Ishikawa (cell line): ENCODE measurements at regions not wholly inside any gene's neighbourhood (a gene's known extent, or its start where the extent isn't known, plus 50 kb on each side); places are given as distances from the start of the nearest gene placed in this dataset.
A peak's percentile ranks its signal among the peaks of the same experiment; 100 is the strongest.

Source experiments
- CEBPB ChIP-seq: IDR thresholded peaks from 2 replicates; pipeline ENCODE4 v1.6.1; 2012
- CREB1 ChIP-seq: IDR thresholded peaks from 2 replicates; pipeline ENCODE4 v1.6.1; 2012; ENCODE audit warnings: low read depth
- EP300 ChIP-seq: IDR thresholded peaks from 2 replicates; pipeline ENCODE4 v1.6.1; 2012; ENCODE audit warnings: borderline replicate concordance
- MAX ChIP-seq: IDR thresholded peaks from 2 replicates; pipeline ENCODE4 v1.6.1; 2012
- NFIC ChIP-seq: IDR thresholded peaks from 2 replicates; pipeline ENCODE4 v1.6.1; 2012
- RAD21 ChIP-seq: IDR thresholded peaks from 2 replicates; pipeline ENCODE4 v1.6.1; 2012; ENCODE audit warnings: low read depth
- REST ChIP-seq: IDR thresholded peaks from 2 replicates; pipeline ENCODE4 v1.6.1; 2012; ENCODE audit warnings: low read depth, mild to moderate bottlenecking
- TAF1 ChIP-seq: IDR thresholded peaks from 2 replicates; pipeline ENCODE4 v1.6.1; 2012; ENCODE audit warnings: low read depth, mild to moderate bottlenecking
- TEAD4 ChIP-seq: IDR thresholded peaks from 2 replicates; pipeline ENCODE4 v1.6.1; 2012
- USF1 ChIP-seq: IDR thresholded peaks from 2 replicates; pipeline ENCODE4 v1.6.1; 2012
- ZBTB7A ChIP-seq: IDR thresholded peaks from 2 replicates; pipeline ENCODE4 v1.6.1; 2012; ENCODE audit warnings: low read depth

GRCh38 chr20:40470445-40471260 is 218.4 kb downstream of the MAFB start:
- TF ChIP-seq CREB1, result no peak
- peak; percentile 69 for TF ChIP-seq NFIC
- no peak for TF ChIP-seq TEAD4
- TF ChIP-seq RAD21, result no peak
- no peak for TF ChIP-seq CEBPB
- TF ChIP-seq EP300, result no peak
- TF ChIP-seq REST, result no peak
- TF ChIP-seq ZBTB7A, result no peak
- no peak for TF ChIP-seq MAX
- TF ChIP-seq TAF1, result no peak
- TF ChIP-seq USF1, result no peak
